ENCODE measurements at regions not wholly inside any gene's neighbourhood (a gene's known extent, or its start where the extent isn't known, plus 50 kb on each side); places are given as distances from the start of the nearest gene placed in this dataset.

DNA sequence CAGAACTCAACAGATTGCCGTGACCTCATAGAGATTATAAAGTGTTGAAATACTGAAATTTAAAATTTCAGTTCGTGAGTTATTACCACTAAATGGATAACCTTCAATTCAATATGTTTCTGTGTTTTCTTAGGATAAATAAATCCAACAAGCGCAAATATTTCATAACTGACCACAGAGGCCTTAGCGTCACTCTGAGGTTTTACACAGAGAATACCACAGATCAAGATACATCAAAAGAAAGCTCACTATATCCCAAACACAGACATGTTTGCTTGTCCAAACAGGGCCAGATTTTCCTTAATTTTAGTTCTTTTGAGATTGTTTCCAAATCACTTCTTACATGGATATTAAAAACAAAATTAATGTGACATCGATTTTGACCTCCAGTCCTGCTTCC lies 235.8 kb downstream of the EFNB2 start:
- TF ChIP-seq CTCF (IDR thresholded peaks at IDR 0.05; ENCODE audit: low read depth, low read length), result no peak
- H3K4me3 ChIP-seq (replicated peaks in 1 of 2; ENCODE audit: low read depth in 2 of 2, low read length in 2 of 2), result no peak overlapping the region
- DNase-seq (ENCODE audit: low read depth in 2 of 2), result no peak

DNA sequence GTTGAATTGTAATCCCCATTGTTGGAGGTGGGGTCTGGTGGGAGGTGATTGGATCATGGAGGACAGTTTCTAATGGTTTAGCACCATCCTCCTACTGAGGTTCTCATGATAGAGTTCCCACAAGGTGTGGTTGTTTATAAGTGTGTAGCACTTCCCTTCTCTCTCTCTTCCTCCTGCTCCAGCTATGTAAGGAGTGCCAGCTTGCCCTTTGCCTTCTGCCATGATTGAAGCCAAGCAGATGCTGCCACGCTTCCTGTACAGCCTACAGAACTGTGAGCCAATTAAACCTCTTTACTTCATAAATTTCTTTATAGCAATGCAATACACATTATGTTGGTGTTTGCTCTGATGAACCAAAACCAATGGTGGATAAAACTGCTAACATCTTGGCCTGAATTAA lies 238.2 kb downstream of the EFNB2 start:
- no peak overlapping the region for H3K4me3 ChIP-seq (replicated peaks in 1 of 2; ENCODE audit: low read depth in 2 of 2, low read length in 2 of 2)
- no peak for TF ChIP-seq CTCF (IDR thresholded peaks at IDR 0.05; ENCODE audit: low read depth, low read length)
- no peak for DNase-seq (ENCODE audit: low read depth in 2 of 2)

GRCh38 chr13:106296723-106297122 lies 238.7 kb downstream of the EFNB2 start:
- no peak overlapping the region for H3K4me3 ChIP-seq (replicated peaks in 1 of 2; ENCODE audit: low read depth in 2 of 2, low read length in 2 of 2)
- no peak for DNase-seq (ENCODE audit: low read depth in 2 of 2)
- no peak for TF ChIP-seq CTCF (IDR thresholded peaks at IDR 0.05; ENCODE audit: low read depth, low read length)

DNA sequence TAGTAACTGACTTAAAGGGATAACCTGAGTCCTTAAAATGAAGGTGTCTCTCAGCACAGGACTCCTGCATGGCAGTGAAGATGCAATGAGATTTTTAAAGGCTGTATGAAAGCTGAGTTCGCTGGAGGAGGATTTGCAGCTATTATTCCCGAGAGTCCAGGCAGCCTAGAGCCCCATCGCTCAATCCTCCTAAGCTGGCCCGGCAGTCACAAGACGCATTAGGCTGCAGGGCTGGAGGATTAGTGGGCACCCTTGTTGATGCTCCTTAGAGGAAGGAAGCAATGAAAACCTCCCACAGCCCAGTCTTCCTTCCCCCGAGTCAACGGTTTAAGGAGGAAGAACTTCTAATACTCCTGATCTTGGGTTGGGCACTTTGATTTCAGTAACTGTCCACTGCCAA lies 239.5 kb downstream of the EFNB2 start:
- TF ChIP-seq CTCF (IDR thresholded peaks at IDR 0.05; ENCODE audit: low read depth, low read length), result no peak
- no peak overlapping the region for H3K4me3 ChIP-seq (replicated peaks in 1 of 2; ENCODE audit: low read depth in 2 of 2, low read length in 2 of 2)
- no peak for DNase-seq (ENCODE audit: low read depth in 2 of 2)

- H3K4me3 ChIP-seq (replicated peaks in 1 of 2; ENCODE audit: low read depth in 2 of 2, low read length in 2 of 2), result no peak overlapping the region
- no peak for TF ChIP-seq CTCF (IDR thresholded peaks at IDR 0.05; ENCODE audit: low read depth, low read length)
- DNase-seq (ENCODE audit: low read depth in 2 of 2), result peak; percentile 31 to 69
Measured at GRCh38 chr13:106291006-106291405, 244.5 kb downstream of the EFNB2 start.

GRCh38 chr13:106287351-106287750 lies 248.1 kb downstream of the EFNB2 start:
- no peak for TF ChIP-seq CTCF (IDR thresholded peaks at IDR 0.05; ENCODE audit: low read depth, low read length)
- DNase-seq (ENCODE audit: low read depth in 2 of 2), result no peak
- H3K4me3 ChIP-seq (replicated peaks in 1 of 2; ENCODE audit: low read depth in 2 of 2, low read length in 2 of 2), result no peak overlapping the region

DNA sequence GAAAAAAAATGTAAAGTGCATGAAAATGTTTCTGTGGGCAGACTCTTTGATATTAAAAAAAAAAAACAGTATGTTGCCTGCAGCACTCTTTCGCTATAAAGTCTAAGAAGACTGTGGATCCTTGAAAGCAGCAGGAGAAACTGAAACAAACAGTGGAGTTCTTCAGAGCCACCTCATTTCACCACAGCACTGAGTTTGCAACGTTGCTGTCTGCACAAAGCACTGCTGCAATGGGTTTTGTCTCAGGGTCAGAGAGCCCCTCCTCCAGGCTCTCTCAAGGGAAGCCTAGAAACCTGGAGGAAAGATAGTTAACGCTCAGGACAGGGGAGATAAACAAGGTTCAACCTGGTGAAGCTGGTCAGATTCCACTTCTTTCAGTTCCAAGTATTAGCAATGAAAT lies 248.7 kb downstream of the EFNB2 start:
- no peak overlapping the region for H3K4me3 ChIP-seq (replicated peaks in 1 of 2; ENCODE audit: low read depth in 2 of 2, low read length in 2 of 2)
- DNase-seq (ENCODE audit: low read depth in 2 of 2), result no peak
- no peak for TF ChIP-seq CTCF (IDR thresholded peaks at IDR 0.05; ENCODE audit: low read depth, low read length)
